Cardiac fibroblast (primary cell): ENCODE measurements at regions not wholly inside any gene's neighbourhood (a gene's known extent, or its start where the extent isn't known, plus 50 kb on each side); places are given as distances from the start of the nearest gene placed in this dataset.
"Not testable (repeated sequence)": the region's sequence is repeated elsewhere in the genome, so short reads cannot be mapped to it uniquely, and the experiment has no call there.

Source experiments
- DNase-seq, 2 donors: peaks; one replicate each; pipeline versions ENCODE4 v3.0.0 to v3.0.0-alpha.2; 2010; ENCODE audit warnings: low read depth in 2 of 2
- H3K4me3 ChIP-seq, 2 donors: replicated peaks in 1 of 2; 1 replicate in 1 of 2; 2 replicates in 1 of 2; pipeline ENCODE4 v1.5.1; 2011; ENCODE audit warnings: low read depth in 2 of 2, low read length in 2 of 2, mild to moderate bottlenecking in 2 of 2, moderate library complexity in 1 of 2
- CTCF ChIP-seq: IDR thresholded peaks from one replicate; pipeline ENCODE4 v1.5.1; 2011; ENCODE audit warnings: low read depth, mild to moderate bottlenecking, low read length, inconsistent platforms

GRCh38 chr4:66556651-66557278, 886.5 kb upstream of the EPHA5 start:
- H3K4me3 ChIP-seq, result no peak overlapping the region
- DNase-seq, result peak in 1 of 2 donors; percentile 22
- TF ChIP-seq CTCF, result no peak

- peak; percentile 85 to 88 for DNase-seq
- TF ChIP-seq CTCF, result no peak
- H3K4me3 ChIP-seq, result no peak overlapping the region
These were observed 885.0 kb upstream of the EPHA5 start for GRCh38 chr4:66555301-66555700.

GRCh38 chr4:66554826-66555225, 884.5 kb upstream of the EPHA5 start:
- no peak overlapping the region for H3K4me3 ChIP-seq
- no peak for TF ChIP-seq CTCF
- DNase-seq, result peak in 1 of 2 donors; percentile 58

GRCh38 chr4:66545301-66545700, 875.0 kb upstream of the EPHA5 start:
- H3K4me3 ChIP-seq, DNase-seq: not testable (repeated sequence)

- no peak overlapping the region for H3K4me3 ChIP-seq
- DNase-seq, result no peak
- TF ChIP-seq CTCF, result no peak
These were observed 874.0 kb upstream of the EPHA5 start for GRCh38 chr4:66544281-66544680.

GRCh38 chr4:66539745-66540144, 869.5 kb upstream of the EPHA5 start:
- no peak for TF ChIP-seq CTCF
- no peak overlapping the region for H3K4me3 ChIP-seq

GRCh38 chr4:66524781-66525180, 854.5 kb upstream of the EPHA5 start:
- H3K4me3 ChIP-seq, result no peak overlapping the region
- DNase-seq, result peak in 1 of 2 donors; percentile 7
- no peak for TF ChIP-seq CTCF

More at GRCh38 chr4:66539745-66540144, 869.5 kb upstream of the EPHA5 start:
- DNase-seq, result no peak
